Occipital lobe (tissue), 1 donor: ENCODE measurements at regions not wholly inside any gene's neighbourhood (a gene's known extent, or its start where the extent isn't known, plus 50 kb on each side); places are given as distances from the start of the nearest gene placed in this dataset.

Experiments used
- DNase-seq: peaks from one replicate; lab custom pipeline; 2025; lab: John Stamatoyannopoulos, UW

DNA sequence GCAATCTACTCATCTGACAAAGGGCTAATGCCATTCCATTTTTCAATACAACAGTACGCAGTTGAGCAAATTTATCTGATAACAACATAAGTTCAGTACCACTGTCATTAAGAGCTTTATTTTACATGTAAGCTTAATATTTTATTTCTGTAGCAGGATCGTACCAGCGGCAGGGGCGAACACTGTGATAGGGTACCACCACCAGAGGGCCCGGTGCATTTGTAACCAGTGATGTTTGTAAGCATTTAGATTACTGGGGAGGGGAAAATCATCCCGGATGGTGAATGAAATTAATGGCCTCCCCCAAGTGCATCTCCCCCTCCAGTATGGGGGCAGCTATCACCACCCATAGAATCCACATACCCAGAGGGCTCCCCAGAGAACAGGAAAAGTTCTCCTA is 179.0 kb downstream of the ADGRA3 start:
- no peak for DNase-seq

DNA sequence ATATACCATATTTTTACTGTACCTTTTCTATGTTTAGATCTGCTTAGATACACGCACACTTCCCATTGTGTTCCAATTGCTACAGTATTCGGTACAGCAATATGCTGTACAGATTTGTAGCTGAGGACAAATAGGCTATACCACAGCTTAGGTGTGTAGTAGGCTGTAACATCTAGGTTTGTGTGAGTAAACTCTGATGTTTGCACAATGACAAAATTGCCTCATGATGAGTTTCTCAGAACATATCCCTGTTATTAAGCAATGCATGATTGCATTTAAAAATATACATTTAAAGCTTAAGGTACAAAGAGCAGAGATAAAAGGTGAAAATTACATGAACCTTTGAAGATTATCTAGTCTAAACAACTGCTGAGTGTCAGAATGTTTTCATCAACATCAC is 181.7 kb downstream of the ADGRA3 start:
- DNase-seq, result no peak

DNA sequence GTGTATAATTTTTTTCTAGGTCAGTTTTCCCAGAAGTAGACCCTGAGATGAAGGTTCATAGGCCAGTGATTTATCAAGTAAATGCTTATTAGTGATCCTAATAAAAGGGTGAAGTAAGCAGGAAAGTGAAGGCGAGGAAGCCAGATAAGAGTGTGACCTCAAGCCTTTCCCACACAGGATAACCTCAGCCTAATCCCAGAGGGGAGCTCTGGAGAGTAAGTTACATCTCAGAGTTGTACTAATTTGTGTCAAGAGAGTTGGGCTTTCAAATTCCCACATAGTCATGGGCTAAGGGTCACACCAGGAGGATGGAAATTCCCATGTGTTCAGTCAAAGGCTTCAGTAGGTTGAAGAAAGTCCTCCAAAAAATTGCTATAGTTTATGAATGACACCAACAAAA is 191.4 kb downstream of the ADGRA3 start:
- no peak for DNase-seq

DNA sequence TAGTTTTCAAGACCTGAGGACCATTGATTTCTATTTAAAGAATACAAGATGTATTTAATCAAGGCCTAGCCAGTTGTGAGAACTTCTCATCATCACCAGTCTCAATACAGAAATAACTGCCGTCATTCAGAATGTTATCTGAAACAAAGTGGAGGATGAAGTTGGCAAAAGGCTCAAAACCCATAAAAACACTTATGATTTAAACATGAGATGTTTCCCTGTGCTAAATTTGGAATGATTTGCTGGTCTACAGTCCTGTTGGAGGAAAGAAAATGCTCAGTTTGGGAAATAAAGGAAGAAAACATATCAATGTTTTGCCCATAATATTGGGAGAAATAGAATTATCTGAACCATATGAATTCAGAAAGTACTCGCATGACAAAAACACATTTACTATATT is 192.2 kb downstream of the ADGRA3 start:
- DNase-seq, result no peak

DNA sequence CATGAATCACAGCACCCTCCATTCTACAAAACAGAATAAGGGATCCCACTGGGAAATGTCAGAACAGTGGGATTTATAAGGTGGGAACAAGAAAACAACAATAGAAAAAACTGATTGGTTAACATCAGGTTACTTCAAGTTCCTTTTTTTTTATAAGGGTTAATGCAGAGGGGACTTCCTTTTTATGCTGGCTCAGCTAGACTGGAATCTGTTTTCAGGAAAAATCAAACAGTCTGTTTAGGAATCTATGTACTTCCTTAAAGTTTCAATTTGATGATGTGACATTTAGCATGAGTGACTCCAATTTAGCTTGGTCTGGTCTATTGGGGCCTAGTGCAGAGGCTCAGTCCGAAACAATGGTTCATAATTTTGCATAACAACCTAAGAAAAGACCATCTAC is 192.9 kb downstream of the ADGRA3 start:
- no peak for DNase-seq

DNA sequence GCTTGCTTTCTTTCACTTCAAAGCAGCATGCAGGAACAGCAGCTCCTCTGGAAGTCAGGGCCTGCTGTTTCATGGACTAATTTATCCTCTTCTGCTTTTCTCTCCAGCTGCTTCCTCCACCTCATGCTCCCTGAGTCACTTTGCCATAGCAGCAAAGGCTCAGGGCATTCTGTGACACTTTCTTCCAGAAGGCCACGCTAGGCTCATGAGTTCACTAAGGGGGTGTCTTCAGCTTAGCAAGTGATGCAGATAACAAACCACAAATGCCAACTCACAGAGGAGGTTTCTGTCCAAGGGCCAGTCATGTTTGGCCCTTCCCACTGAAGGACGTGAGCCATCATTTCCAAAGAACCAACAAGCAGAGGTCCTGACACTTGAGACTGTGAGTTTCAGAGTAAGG is 200.2 kb downstream of the ADGRA3 start:
- no peak for DNase-seq

DNA sequence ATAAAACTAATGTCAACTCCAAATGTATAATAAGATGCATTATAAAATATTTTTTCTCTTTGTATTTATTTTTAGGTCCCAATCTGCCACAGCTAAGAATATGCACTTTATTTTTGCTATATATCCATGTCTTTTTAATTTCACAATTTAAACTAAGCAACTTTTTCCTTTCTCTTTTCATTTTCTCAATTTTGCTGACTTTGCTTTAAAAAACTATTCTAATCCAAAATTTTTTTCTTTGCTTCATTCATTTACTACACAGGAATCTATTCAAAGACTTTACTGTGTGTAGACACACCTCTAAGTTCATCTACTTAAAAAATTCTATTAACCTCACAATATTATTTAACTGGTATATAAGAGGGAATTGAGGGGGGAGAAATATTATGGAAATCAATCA is 201.9 kb downstream of the ADGRA3 start:
- DNase-seq, result no peak

DNA sequence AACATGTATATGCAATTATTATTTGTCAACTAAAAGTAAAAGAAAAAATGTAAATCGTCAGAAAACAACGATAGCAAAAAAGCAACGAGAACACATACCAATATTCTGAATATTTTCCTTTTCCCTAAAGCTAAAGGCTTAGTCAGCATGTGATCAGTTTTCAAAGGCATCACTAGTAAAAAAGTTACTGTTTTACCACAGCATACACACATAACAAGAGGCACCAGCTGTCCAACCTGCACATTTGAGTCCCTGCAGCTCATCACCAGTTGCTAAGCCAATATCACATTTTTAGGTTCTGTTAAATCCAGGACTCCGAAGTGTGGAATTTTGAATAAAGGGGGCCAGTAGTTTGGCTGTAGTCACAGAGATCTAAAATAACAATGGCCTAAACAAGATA is 203.8 kb downstream of the ADGRA3 start:
- no peak for DNase-seq

DNA sequence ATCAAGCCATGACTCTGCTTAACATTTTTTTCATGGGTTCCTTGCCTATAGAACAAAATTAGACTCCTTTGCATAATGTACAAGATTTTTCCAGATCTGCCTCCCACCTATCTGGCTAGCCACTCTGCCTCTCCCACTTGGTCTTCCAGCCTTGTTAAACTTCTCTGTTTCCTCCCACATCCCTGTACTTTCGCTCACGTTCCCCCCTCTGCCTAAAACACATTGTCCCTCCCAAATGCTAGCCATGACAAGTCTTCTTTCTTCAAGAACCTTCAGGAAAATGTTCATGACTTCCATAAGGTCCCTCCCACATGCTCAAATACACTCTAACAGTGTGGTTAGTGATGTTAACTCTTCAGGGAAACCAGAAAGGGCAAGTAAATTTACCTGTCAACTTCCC is 214.6 kb downstream of the ADGRA3 start:
- peak; percentile 6 for DNase-seq

DNA sequence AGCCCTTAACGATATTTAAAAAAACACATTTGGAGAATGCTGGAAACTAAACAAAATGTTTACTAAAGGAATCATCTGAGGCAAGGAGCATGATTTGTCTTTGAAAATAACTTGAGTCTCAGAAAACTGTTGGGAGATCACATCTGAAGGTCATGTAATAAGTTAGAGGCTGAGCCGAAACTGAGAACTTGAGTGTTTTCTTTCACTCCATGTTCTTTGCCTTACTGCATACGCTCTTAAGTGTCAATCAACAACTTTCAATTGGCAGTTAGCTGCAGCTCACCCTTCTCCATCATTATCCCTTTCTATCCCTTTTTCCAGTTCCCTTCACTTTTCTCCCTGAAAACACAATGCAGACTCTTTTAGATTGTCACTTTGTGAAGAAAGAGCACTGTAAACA is 216.2 kb downstream of the ADGRA3 start:
- no peak for DNase-seq

DNA sequence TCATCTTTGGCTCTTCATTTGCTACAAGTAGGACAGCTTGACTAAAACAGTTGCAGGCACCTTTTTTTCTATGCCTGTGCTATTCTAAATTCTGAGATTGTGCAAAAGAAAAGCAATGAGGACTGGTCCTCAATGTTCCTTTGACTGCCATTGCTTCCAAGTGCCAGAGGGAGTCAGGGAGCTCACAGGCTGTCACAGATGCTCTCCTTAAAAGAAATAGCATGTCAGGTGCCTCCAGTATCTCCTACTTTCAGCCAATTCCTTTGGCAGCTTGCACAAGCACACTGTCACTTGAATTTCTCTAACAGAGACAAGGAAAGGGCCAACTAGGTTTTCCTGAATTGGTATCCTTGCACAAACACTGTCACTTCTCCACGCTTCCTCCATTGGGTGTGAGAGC is 228.2 kb downstream of the ADGRA3 start:
- DNase-seq, result no peak

DNA sequence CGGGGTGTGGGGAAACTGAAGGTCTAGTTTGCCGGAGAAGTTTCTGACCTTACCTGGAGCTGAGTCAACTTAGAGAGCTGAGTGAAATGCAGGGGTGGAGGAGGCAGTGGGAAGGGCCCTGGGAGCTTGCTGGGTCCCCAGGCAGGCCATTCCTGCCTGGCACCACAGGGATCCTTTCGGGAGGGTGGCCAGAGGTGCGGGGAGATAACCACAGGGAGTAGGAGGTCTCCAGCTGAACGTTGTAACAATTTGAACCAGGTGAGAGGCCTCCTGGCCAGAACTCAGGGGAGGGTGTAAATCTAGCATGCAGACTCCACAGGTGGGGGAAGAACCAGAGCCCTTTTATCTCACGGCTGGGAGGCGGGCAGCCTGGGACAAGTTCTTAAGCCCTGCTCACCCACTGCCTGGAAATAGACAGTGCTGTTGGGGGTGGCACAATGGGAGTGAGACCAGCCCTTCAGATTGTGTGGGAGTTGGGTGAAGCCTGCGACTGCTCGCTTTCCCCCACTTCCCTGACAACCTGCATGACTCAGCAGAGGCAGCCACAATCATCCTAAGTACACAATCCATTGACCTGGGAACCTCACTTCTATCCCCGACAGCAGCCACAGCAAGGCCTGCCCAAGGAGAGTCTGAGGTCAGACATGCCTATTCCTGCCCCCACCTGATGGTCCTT is 247.4 kb downstream of the ADGRA3 start:
- no peak for DNase-seq

DNA sequence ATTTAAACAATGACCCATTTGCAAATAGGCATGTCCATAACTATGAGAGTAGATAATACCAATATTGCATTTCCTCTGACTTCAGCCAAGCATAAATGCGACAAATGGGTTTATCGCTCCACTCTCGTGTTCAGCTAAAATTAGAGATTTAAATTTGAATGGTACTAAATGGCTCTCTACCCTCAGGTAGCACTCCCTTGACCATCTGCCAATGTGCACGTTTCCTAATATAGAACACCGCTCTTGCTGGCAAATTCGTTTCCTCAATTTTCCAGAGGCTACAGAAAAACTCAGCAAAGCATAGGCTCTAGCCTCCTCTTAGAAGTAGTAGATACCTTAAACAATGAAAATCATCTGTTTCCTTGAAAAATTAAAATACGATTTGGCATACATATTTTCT is 251.6 kb downstream of the ADGRA3 start:
- DNase-seq, result no peak

DNA sequence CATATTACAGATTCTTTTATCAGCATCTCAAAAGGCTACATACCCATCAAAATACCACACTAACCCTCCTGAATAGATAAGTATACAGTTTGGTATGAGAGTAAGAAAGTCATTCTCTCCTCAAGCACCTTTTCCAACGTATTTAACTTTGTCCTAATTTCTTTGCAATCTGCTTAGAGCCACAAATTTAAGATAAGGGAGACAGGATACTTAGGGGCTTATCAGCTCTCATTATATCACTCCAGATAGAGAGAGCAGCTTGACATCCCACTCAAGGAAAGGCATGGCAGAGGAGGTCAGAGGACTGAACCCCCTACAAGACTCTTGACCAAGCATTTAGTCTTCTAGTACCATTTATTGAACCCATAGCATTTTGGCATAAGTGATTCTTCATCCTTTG is 262.4 kb downstream of the ADGRA3 start:
- no peak for DNase-seq

DNA sequence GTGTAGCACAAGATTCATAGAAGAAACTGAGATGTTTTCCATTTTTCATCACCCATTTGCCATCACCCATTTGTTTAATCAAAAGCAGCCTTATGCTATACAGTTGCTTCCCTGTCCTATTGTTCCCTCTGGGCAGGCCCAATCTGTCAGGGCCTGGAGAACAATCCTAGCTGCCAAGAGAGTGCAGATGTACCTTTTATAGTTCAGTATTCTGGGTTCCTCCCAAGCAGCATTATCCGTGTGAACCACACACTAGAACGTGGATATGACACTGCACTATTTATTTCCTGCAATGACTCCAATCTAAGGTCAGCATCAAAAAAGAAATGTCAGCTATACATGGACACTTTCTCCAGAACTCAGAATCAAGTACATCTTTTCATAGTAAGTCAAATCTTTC is 269.0 kb downstream of the ADGRA3 start:
- no peak for DNase-seq

DNA sequence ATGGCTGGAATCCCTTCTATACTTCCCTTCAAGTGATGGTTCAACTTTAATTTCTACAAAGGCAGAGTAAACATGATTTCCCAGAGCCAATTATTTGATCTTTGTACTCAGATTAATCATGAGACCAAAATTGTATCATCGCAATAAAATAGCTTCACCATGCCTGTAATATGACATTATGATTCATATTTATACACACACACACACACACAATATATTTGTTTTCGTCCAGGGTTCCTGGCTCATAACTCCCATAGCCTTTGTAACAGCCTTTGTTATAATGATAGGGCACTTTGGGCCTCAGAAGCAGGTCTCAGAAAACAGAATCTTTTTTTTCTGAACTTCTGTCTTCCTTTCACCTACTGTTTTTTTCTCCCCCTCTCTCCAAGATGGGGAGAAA is 270.6 kb downstream of the ADGRA3 start:
- DNase-seq, result no peak

DNA sequence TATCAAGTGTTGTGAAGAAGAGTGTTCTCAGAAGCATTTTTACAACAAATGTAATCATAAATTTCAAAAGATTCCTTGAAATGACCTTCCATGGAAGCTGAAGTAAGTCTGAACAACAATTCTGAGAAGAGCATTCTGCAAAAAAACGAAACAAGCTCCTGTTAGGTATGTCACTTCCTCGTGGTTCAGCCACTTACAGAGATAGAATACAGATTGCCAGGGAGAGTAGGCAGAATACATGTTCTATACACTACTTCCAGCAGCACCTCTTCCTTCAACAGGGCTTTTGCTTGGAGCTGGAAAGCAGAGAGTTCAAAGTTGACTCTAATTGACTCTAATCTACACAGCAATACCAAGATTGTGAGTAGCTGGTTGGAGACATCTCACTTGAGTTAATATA is 274.5 kb downstream of the ADGRA3 start:
- DNase-seq, result no peak

DNA sequence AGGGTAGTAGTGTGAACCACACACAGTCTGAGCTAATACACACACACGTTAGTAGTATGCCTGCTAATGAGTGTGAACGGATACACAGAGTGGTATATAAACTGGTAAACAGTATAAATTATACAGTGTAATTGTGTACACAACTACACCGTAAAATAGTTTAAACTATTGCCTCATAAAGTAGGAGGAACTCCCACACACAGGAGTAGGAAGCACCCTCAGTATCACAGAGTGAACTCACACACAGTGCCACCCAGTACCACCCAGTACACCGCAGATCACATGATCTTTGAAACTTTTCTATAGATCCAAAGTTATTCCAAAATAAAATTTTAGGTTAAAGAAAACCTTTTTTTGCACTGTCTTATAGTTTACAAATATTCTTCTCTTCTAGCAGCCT is 275.1 kb downstream of the ADGRA3 start:
- DNase-seq, result no peak

DNA sequence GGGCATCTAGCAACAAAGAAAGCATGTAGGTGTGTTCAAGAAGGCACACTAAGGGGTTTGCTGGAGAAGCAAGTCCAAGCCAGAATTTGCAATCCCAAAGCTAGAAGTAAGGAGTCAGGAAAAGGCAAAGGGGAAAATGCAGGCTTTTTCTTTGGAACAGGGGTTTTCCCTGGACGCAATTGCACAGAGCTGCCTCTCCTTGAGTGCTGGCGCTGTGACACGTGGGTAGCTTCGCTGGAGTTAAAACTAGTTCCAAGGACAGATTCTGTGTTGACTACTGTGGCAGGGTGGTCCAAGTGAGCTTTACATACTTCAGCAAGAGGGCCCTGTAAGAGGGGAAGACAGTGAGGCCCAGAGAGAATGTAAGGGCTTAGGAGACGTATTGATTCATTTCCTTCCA is 277.1 kb downstream of the ADGRA3 start:
- no peak for DNase-seq

DNA sequence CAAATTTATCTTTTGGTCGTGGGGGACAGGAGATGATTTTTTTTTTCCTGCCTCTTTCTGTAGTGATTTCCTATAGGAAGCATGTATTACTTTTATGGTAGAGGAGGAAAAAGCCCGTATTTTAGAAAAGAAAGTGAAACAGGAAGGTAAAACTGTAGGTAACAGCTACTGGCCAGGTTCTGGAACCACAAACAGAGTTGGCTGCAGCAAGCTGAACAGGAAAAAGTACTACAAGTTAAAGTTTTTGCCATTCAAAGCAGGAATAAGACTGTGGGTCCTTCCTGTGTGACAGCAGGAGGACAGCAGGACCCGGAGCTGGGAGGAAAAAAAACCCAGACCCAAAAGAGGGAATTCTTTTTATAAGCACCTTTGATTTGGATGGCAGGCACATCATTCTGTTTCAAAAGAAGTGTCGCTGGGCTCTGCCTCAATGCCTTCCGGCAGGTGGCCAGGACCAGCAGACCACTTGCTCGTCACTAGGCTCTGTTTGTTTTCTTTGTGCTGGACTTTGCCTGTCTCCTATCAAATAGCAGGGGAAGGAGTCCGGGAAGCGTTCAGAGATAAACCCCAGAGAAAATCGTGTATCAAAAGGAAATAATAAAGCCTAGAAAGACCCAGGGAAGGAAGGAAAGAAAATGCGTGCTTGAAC is 277.9 kb downstream of the ADGRA3 start:
- DNase-seq, result no peak

DNA sequence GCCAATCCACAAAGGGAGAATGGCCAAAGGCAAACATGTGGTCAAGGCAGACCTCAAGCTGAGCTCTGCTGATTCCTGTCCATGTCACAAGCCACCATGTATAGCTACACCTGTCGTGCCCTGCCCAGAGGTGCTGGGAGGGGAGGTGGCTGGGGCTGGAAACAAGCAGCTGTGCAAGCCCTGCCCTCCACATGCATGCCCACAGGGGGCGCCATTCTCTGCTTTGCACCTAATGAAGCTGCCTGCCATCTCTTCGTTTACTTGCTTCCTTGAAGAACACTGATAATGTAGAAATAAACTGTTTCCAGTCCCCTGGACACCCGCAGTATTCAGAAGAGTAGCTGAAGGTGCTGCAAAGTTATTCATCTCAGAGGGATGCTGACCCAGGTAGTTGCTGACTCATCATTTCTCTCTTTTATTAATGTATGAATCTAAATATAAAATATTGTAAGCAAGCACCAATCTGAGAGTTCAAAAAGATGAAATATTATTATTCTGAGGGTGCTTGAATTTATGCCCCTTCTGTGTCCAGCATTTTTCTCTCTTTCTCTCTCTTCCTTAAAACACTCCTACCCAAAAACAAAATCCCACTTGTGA is 278.6 kb downstream of the ADGRA3 start:
- DNase-seq, result no peak

DNA sequence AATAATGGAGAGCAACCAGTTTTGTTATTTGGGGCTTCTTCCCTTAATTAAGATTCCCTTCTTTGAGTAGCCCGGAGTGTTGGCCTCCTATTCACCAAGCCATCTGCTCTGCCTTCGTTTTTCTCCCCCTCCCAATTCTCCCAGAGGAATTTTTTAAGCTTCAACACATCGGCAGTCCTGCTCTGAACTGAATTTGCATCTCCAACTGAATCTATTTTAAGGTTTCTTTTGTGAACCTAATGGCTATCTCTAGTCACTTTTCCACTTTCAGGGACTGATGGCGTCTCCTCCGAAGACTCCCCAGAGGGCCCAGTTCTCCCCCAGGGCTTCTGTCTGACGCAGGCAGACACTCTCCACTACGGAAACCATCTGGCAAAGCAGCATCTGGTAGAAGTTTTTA is 280.2 kb downstream of the ADGRA3 start:
- no peak for DNase-seq

DNA sequence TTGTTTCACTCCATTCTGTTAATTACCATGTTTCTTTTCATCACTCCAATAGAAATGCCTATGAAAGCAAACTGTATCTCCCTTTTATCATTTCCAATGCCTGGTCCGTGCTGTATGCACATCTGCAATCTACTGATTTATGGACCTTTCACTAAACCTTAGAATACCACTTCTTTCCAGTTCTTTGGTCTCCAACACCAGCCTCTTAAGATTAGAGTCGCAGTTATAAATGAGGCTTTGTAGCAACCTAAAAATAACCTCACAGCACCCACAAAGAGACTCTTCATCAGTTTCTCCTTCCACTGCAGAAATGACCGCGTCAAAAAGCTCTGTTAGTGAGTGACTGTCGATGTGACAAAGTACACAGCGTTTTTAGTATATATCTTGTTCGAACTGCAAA is 282.6 kb downstream of the ADGRA3 start:
- DNase-seq, result no peak
